AML-193 (cell line): ENCODE measurements at regions not wholly inside any gene's neighbourhood (a gene's known extent, or its start where the extent isn't known, plus 50 kb on each side); places are given as distances from the start of the nearest gene placed in this dataset.
"Not testable (repeated sequence)": the region's sequence is repeated elsewhere in the genome, so short reads cannot be mapped to it uniquely, and the experiment has no call there.

ENCODE experiments used
- DNase-seq, 2 experiments: peaks; one replicate each; lab custom pipeline; 2025; lab: John Stamatoyannopoulos, UW

- no peak for DNase-seq
Measured at GRCh38 chr6:149127212-149127611, 190.3 kb upstream of the TAB2 start.

- DNase-seq, result no peak
Measured at GRCh38 chr6:149128489-149129145, 188.9 kb upstream of the TAB2 start.

- peak in 1 of 2 experiments; percentile 8 for DNase-seq
Measured at GRCh38 chr6:149129371-149130077, 188.0 kb upstream of the TAB2 start.

GRCh38 chr6:149130090-149130489 is 187.4 kb upstream of the TAB2 start:
- no peak for DNase-seq

- DNase-seq, result no peak
Measured at GRCh38 chr6:149130508-149130907, 187.0 kb upstream of the TAB2 start.

- DNase-seq, result no peak
Measured at GRCh38 chr6:149131891-149132290, 185.6 kb upstream of the TAB2 start.

GRCh38 chr6:149132336-149132735 is 185.2 kb upstream of the TAB2 start:
- no peak for DNase-seq

GRCh38 chr6:149134511-149134933 is 183.0 kb upstream of the TAB2 start:
- no peak for DNase-seq

- DNase-seq, result no peak
Measured at GRCh38 chr6:149135809-149136208, 181.7 kb upstream of the TAB2 start.

- no peak for DNase-seq
Measured at GRCh38 chr6:149136273-149136912, 181.1 kb upstream of the TAB2 start.

- DNase-seq, result no peak
Measured at GRCh38 chr6:149136913-149137286, 180.6 kb upstream of the TAB2 start.

GRCh38 chr6:149137594-149137993 is 179.9 kb upstream of the TAB2 start:
- no peak for DNase-seq

GRCh38 chr6:149138089-149138488 is 179.4 kb upstream of the TAB2 start:
- DNase-seq, result no peak

GRCh38 chr6:149138699-149139294 is 178.7 kb upstream of the TAB2 start:
- DNase-seq, result no peak

- no peak for DNase-seq
Measured at GRCh38 chr6:149139782-149140136, 177.8 kb upstream of the TAB2 start.

GRCh38 chr6:149140137-149140909 is 177.2 kb upstream of the TAB2 start:
- no peak for DNase-seq

GRCh38 chr6:149140910-149141290 is 176.6 kb upstream of the TAB2 start:
- no peak for DNase-seq

GRCh38 chr6:149142924-149143429 is 174.5 kb upstream of the TAB2 start:
- DNase-seq, result no peak

GRCh38 chr6:149145800-149146199 is 171.7 kb upstream of the TAB2 start:
- not testable (repeated sequence) for DNase-seq

GRCh38 chr6:149147195-149147594 is 170.3 kb upstream of the TAB2 start:
- no peak for DNase-seq

- DNase-seq, result no peak
Measured at GRCh38 chr6:149147938-149148718, 169.4 kb upstream of the TAB2 start.
